ENCODE measurements at regions not wholly inside any gene's neighbourhood (a gene's known extent, or its start where the extent isn't known, plus 50 kb on each side); places are given as distances from the start of the nearest gene placed in this dataset.

- TF ChIP-seq POLR2A (IDR thresholded peaks at IDR 0.05; ENCODE audit: low read length) (no peak), GATA1 (IDR thresholded peaks at IDR 0.05; ENCODE audit: low read depth, low read length) (no peak)
These were observed 322.4 kb upstream of the GRAMD2B start for GRCh38 chr5:126100767-126101166.

Measured in erythroblast (primary cell).